HEK293 (cell line): ENCODE measurements at regions not wholly inside any gene's neighbourhood (a gene's known extent, or its start where the extent isn't known, plus 50 kb on each side); places are given as distances from the start of the nearest gene placed in this dataset.

Source experiments
- CTCF ChIA-PET: fragments of 350-600 bp; formaldehyde crosslinking; extraction: SDS; loops from one replicate; lab custom pipeline; 2021; ENCODE audit warnings: antibody characterized with exemption; lab: Yijun Ruan, JAX
- POLR2A ChIA-PET: fragments of 300-600 bp; formaldehyde crosslinking; extraction: SDS; loops from one replicate; lab custom pipeline; 2020; ENCODE audit warnings: antibody characterized with exemption, inconsistent platforms; lab: Yijun Ruan, JAX
- H3K27ac ChIP-seq: fragments of 200-500 bp; sonication (Bioruptor generic); 2 replicates; pipeline ENCODE4 v1.5.1; 2014; ENCODE audit warnings: low read depth, low read length, control low read depth, inconsistent platforms; ENCODE audit errors: extremely low read depth
- H3K36me3 ChIP-seq, 2 experiments: fragments of 200-500 bp in 1 of 2; sonication (Bioruptor generic) in 1 of 2; 1 replicate in 1 of 2; 2 replicates in 1 of 2; pipeline ENCODE4 v1.5.1; 2014 to 2017; ENCODE audit warnings: inconsistent platforms in 2 of 2, low read length in 2 of 2; ENCODE audit not compliant: control insufficient read depth in 2 of 2, insufficient read depth in 1 of 2
- H3K4me1 ChIP-seq: fragments of 200-500 bp; sonication (Bioruptor generic); 2 replicates; pipeline ENCODE4 v1.5.1; 2014; ENCODE audit warnings: mild to moderate bottlenecking, low read length, inconsistent platforms; ENCODE audit not compliant: control insufficient read depth, insufficient read depth
- H3K4me3 ChIP-seq: 2 replicates; pipeline ENCODE4 v1.5.1; 2011; ENCODE audit warnings: low read depth, mild to moderate bottlenecking, control low read depth, low read length, moderate library complexity
- H3K9me3 ChIP-seq: fragments of 200-500 bp; sonication (Bioruptor generic); 2 replicates; pipeline ENCODE4 v1.5.1; 2014; ENCODE audit warnings: low read depth, low read length, inconsistent platforms; ENCODE audit not compliant: control insufficient read depth, insufficient read depth
- HOXC10 ChIP-seq: sonication (generic); formaldehyde crosslinking; IDR thresholded peaks from 2 replicates; pipeline ENCODE4 v1.8.1; 2023; ENCODE audit warnings: mild to moderate bottlenecking, missing genetic modification reagents
- KLF9 ChIP-seq: fragments of 450-650 bp; formaldehyde crosslinking; IDR thresholded peaks from 2 replicates; pipeline ENCODE4 v1.5.1; 2016; ENCODE audit warnings: missing biosample characterization, missing genetic modification characterization, low read depth
- MZF1 ChIP-seq: fragments of 450-650 bp; formaldehyde crosslinking; IDR thresholded peaks from 2 replicates; pipeline ENCODE4 v1.5.1; 2017; ENCODE audit warnings: missing biosample characterization, missing genetic modification characterization, borderline replicate concordance
- ZBTB1 ChIP-seq: fragments of 450-650 bp; formaldehyde crosslinking; IDR thresholded peaks from 2 replicates; pipeline ENCODE4 v1.5.1; 2016; ENCODE audit warnings: missing biosample characterization, missing genetic modification characterization
- ZFHX2 ChIP-seq: fragments of 450-650 bp; formaldehyde crosslinking; conservative IDR thresholded peaks from 2 replicates; pipeline ENCODE4 v1.5.1; 2016; ENCODE audit warnings: missing biosample characterization, missing genetic modification characterization
- ZNF221 ChIP-seq: fragments of 450-650 bp; formaldehyde crosslinking; IDR thresholded peaks from 2 replicates; pipeline ENCODE4 v1.5.1; 2017; ENCODE audit warnings: missing biosample characterization, missing genetic modification characterization, borderline replicate concordance
- ZNF24 ChIP-seq: fragments of 450-650 bp; formaldehyde crosslinking; IDR thresholded peaks from 2 replicates; pipeline ENCODE4 v1.5.1; 2016; ENCODE audit warnings: missing biosample characterization, missing genetic modification characterization
- ZNF302 ChIP-seq: fragments of 450-650 bp; formaldehyde crosslinking; IDR thresholded peaks from 2 replicates; pipeline ENCODE4 v1.5.1; 2016; ENCODE audit warnings: missing biosample characterization, missing genetic modification characterization, low read depth
- ZNF501 ChIP-seq: fragments of 450-650 bp; formaldehyde crosslinking; IDR thresholded peaks from 2 replicates; pipeline ENCODE4 v1.5.1; 2016; ENCODE audit warnings: missing biosample characterization, missing genetic modification characterization
- ZNF626 ChIP-seq: fragments of 450-650 bp; sonication (Bioruptor Pico); formaldehyde crosslinking; IDR thresholded peaks from 2 replicates; pipeline ENCODE4 v1.5.1; 2018; ENCODE audit warnings: missing biosample characterization, missing genetic modification characterization, inconsistent platforms
- ZNF664 ChIP-seq: fragments of 450-650 bp; formaldehyde crosslinking; IDR thresholded peaks from 2 replicates; pipeline ENCODE4 v1.5.1; 2016; ENCODE audit warnings: missing biosample characterization, missing genetic modification characterization
- ZNF707 ChIP-seq: fragments of 450-650 bp; formaldehyde crosslinking; IDR thresholded peaks from 2 replicates; pipeline ENCODE4 v1.5.1; 2016; ENCODE audit warnings: missing biosample characterization, missing genetic modification characterization
- ZNF830 ChIP-seq: fragments of 450-650 bp; IDR thresholded peaks from 2 replicates; pipeline ENCODE4 v1.5.0; 2018; ENCODE audit warnings: missing biosample characterization, missing genetic modification characterization, low read depth, mild to moderate bottlenecking, moderate library complexity
- TF ChIP-seq, protein P1 (sequence below): fragments of 450-650 bp; formaldehyde crosslinking; IDR thresholded peaks from 2 replicates; pipeline ENCODE4 v1.5.1; 2017; ENCODE audit warnings: missing biosample characterization, missing genetic modification characterization
- TF ChIP-seq, protein P2 (sequence below): fragments of 450-650 bp; formaldehyde crosslinking; IDR thresholded peaks from 2 replicates; pipeline ENCODE4 v1.5.1; 2016; ENCODE audit warnings: missing biosample characterization, missing genetic modification characterization, borderline replicate concordance
- TF ChIP-seq, protein P3 (sequence below): fragments of 450-650 bp; formaldehyde crosslinking; IDR thresholded peaks from 2 replicates; pipeline ENCODE4 v1.5.1; 2016; ENCODE audit warnings: missing biosample characterization, missing genetic modification characterization
- TF ChIP-seq, protein P4 (sequence below): fragments of 450-650 bp; formaldehyde crosslinking; IDR thresholded peaks from 2 replicates; pipeline ENCODE4 v1.5.1; 2017; ENCODE audit warnings: missing biosample characterization, mild to moderate bottlenecking, missing genetic modification characterization, moderate library complexity
- TF ChIP-seq, protein P5 (sequence below): fragments of 450-650 bp; formaldehyde crosslinking; IDR thresholded peaks from 2 replicates; pipeline ENCODE4 v1.5.1; 2016; ENCODE audit warnings: missing biosample characterization, missing genetic modification characterization, borderline replicate concordance
- TF ChIP-seq, protein P6 (sequence below): fragments of 450-650 bp; formaldehyde crosslinking; IDR thresholded peaks from 2 replicates; pipeline ENCODE4 v1.5.1; 2016; ENCODE audit warnings: missing biosample characterization, missing genetic modification characterization
- TF ChIP-seq, protein P7 (sequence below): fragments of 450-650 bp; formaldehyde crosslinking; IDR thresholded peaks from 2 replicates; pipeline ENCODE4 v1.5.1; 2017; ENCODE audit warnings: missing biosample characterization, missing genetic modification characterization

DNA sequence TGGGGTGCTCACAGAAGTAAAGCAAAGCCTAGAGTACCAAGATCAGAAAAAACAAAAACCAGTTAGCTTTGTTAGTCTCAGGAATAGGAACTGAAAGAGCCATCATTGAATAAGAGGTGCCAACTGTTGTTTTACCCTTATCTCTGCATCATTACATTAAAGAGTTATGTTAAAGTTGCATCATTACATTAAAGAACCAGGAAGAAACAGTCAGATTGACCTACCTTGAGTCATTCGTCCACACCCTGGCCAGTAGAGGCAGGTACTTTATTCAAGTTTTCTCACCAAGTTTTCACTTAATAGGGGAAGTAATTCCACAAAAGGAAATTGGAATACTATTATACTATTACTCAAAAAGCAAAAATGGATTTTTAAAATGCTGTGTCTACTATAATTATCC lies 121.7 kb upstream of the CNOT2 start:
- ChIA-PET POLR2A (no interaction called here), CTCF (no interaction called here)
- Histone ChIP-seq H3K9me3 (no peaks in the 10 kb centered on the region), H3K36me3 (no peaks in the 10 kb centered on the region), H3K4me1 (no peaks in the 10 kb centered on the region), H3K4me3 (no peak overlapping the region), H3K27ac (no peak overlapping the region)
- TF ChIP-seq, protein P1, sequence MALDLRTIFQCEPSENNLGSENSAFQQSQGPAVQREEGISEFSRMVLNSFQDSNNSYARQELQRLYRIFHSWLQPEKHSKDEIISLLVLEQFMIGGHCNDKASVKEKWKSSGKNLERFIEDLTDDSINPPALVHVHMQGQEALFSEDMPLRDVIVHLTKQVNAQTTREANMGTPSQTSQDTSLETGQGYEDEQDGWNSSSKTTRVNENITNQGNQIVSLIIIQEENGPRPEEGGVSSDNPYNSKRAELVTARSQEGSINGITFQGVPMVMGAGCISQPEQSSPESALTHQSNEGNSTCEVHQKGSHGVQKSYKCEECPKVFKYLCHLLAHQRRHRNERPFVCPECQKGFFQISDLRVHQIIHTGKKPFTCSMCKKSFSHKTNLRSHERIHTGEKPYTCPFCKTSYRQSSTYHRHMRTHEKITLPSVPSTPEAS (tag by site-specific recombination) = no peak
- TF ChIP-seq ZBTB1 (tag by site-specific recombination) = no peak
- no peak for TF ChIP-seq ZNF221
- no peak for TF ChIP-seq ZNF24
- TF ChIP-seq, protein P2, sequence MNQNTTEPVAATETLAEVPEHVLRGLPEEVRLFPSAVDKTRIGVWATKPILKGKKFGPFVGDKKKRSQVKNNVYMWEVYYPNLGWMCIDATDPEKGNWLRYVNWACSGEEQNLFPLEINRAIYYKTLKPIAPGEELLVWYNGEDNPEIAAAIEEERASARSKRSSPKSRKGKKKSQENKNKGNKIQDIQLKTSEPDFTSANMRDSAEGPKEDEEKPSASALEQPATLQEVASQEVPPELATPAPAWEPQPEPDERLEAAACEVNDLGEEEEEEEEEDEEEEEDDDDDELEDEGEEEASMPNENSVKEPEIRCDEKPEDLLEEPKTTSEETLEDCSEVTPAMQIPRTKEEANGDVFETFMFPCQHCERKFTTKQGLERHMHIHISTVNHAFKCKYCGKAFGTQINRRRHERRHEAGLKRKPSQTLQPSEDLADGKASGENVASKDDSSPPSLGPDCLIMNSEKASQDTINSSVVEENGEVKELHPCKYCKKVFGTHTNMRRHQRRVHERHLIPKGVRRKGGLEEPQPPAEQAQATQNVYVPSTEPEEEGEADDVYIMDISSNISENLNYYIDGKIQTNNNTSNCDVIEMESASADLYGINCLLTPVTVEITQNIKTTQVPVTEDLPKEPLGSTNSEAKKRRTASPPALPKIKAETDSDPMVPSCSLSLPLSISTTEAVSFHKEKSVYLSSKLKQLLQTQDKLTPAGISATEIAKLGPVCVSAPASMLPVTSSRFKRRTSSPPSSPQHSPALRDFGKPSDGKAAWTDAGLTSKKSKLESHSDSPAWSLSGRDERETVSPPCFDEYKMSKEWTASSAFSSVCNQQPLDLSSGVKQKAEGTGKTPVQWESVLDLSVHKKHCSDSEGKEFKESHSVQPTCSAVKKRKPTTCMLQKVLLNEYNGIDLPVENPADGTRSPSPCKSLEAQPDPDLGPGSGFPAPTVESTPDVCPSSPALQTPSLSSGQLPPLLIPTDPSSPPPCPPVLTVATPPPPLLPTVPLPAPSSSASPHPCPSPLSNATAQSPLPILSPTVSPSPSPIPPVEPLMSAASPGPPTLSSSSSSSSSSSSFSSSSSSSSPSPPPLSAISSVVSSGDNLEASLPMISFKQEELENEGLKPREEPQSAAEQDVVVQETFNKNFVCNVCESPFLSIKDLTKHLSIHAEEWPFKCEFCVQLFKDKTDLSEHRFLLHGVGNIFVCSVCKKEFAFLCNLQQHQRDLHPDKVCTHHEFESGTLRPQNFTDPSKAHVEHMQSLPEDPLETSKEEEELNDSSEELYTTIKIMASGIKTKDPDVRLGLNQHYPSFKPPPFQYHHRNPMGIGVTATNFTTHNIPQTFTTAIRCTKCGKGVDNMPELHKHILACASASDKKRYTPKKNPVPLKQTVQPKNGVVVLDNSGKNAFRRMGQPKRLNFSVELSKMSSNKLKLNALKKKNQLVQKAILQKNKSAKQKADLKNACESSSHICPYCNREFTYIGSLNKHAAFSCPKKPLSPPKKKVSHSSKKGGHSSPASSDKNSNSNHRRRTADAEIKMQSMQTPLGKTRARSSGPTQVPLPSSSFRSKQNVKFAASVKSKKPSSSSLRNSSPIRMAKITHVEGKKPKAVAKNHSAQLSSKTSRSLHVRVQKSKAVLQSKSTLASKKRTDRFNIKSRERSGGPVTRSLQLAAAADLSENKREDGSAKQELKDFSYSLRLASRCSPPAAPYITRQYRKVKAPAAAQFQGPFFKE (tag by site-specific recombination) = no peak
- TF ChIP-seq ZFHX2 (tag by site-specific recombination) = no peak
- TF ChIP-seq, protein P3, sequence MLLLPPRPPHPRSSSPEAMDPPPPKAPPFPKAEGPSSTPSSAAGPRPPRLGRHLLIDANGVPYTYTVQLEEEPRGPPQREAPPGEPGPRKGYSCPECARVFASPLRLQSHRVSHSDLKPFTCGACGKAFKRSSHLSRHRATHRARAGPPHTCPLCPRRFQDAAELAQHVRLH (tag by site-specific recombination) = no peak

DNA sequence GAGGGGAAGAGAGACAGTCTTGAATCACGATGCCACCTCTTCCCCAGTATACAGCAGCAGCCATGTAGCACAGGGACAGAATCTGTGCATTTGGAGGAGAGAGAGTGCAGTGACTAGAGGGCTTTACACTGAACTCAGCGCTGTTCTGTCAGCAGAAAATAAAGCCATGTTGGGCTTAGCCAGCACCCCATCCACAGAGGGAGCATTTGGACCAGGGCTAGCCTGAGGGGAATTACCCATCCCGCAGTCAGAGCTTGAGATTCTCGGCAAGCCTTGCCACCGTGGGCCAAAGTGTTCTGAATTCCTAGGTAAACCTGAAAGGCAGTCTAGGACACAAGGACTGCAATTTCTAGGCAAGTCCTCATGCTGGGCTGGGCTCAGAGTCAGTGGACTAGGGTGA lies 120.4 kb upstream of the CNOT2 start:
- no peak overlapping the region for H3K27ac ChIP-seq
- no peaks in the 10 kb centered on the region for H3K4me1 ChIP-seq
- H3K4me3 ChIP-seq = no peak overlapping the region
- ChIA-PET CTCF (no interaction called here), POLR2A (no interaction called here)
- H3K9me3 ChIP-seq = no peaks in the 10 kb centered on the region
- H3K36me3 ChIP-seq = no peaks in the 10 kb centered on the region
- TF ChIP-seq HOXC10 (CRISPR knock-in tag) (no peak), ZNF626 (tag by site-specific recombination) (no peak), MZF1 (tag by site-specific recombination) (no peak), ZNF830 (tag by site-specific recombination) (no peak), ZNF707 (no peak), KLF9 (tag by site-specific recombination) (no peak), ZNF664 (tag by site-specific recombination) (no peak), ZNF302 (tag by site-specific recombination) (no peak), ZNF501 (tag by site-specific recombination) (no peak)
- TF ChIP-seq, protein P4, sequence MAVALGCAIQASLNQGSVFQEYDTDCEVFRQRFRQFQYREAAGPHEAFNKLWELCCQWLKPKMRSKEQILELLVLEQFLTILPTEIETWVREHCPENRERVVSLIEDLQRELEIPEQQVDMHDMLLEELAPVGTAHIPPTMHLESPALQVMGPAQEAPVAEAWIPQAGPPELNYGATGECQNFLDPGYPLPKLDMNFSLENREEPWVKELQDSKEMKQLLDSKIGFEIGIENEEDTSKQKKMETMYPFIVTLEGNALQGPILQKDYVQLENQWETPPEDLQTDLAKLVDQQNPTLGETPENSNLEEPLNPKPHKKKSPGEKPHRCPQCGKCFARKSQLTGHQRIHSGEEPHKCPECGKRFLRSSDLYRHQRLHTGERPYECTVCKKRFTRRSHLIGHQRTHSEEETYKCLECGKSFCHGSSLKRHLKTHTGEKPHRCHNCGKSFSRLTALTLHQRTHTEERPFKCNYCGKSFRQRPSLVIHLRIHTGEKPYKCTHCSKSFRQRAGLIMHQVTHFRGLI (tag by site-specific recombination) = no peak
- TF ChIP-seq, protein P5, sequence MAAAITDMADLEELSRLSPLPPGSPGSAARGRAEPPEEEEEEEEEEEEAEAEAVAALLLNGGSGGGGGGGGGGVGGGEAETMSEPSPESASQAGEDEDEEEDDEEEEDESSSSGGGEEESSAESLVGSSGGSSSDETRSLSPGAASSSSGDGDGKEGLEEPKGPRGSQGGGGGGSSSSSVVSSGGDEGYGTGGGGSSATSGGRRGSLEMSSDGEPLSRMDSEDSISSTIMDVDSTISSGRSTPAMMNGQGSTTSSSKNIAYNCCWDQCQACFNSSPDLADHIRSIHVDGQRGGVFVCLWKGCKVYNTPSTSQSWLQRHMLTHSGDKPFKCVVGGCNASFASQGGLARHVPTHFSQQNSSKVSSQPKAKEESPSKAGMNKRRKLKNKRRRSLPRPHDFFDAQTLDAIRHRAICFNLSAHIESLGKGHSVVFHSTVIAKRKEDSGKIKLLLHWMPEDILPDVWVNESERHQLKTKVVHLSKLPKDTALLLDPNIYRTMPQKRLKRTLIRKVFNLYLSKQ (tag by site-specific recombination) = no peak
- TF ChIP-seq, protein P6, sequence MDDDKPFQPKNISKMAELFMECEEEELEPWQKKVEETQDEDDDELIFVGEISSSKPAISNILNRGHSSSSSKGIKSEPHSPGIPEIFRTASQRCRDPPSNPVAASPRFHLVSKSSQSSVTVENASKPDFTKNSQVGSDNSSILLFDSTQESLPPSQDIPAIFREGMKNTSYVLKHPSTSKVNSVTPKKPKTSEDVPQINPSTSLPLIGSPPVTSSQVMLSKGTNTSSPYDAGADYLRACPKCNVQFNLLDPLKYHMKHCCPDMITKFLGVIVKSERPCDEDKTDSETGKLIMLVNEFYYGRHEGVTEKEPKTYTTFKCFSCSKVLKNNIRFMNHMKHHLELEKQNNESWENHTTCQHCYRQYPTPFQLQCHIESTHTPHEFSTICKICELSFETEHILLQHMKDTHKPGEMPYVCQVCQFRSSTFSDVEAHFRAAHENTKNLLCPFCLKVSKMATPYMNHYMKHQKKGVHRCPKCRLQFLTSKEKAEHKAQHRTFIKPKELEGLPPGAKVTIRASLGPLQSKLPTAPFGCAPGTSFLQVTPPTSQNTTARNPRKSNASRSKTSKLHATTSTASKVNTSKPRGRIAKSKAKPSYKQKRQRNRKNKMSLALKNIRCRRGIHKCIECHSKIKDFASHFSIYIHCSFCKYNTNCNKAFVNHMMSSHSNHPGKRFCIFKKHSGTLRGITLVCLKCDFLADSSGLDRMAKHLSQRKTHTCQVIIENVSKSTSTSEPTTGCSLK = no peak
- TF ChIP-seq, protein P7, sequence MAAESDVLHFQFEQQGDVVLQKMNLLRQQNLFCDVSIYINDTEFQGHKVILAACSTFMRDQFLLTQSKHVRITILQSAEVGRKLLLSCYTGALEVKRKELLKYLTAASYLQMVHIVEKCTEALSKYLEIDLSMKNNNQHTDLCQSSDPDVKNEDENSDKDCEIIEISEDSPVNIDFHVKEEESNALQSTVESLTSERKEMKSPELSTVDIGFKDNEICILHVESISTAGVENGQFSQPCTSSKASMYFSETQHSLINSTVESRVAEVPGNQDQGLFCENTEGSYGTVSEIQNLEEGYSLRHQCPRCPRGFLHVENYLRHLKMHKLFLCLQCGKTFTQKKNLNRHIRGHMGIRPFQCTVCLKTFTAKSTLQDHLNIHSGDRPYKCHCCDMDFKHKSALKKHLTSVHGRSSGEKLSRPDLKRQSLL = no peak
